Activated T-helper 1 cell treated with anti-CD3 and anti-CD28 coated beads, Interleukin-12 subunit alpha, Interleukin-12 subunit beta, Interleukin-2, Interleukin-4 antibody, amounts not matched to agents 30 ng/mL and 10 ng/mL and 1 ng/mL, durations not matched to agents 14 hours and 24 hours and 36 hours (primary cell): ENCODE measurements at regions not wholly inside any gene's neighbourhood (a gene's known extent, or its start where the extent isn't known, plus 50 kb on each side); places are given as distances from the start of the nearest gene placed in this dataset.
"Not testable (repeated sequence)": the region's sequence is repeated elsewhere in the genome, so short reads cannot be mapped to it uniquely, and the experiment has no call there.

Experiments used
- DNase-seq: peaks from one replicate; pipeline ENCODE4 v3.0.0; 2021; ENCODE audit warnings: low spot score
- H3K27ac Mint-ChIP-seq: one replicate; pipeline ENCODE4 v1.8.0; 2021; ENCODE audit warnings: mild to moderate bottlenecking, mixed read lengths
- H3K27me3 Mint-ChIP-seq: one replicate; pipeline ENCODE4 v1.8.0; 2022; ENCODE audit warnings: mild to moderate bottlenecking, moderate library complexity, mixed read lengths; ENCODE audit not compliant: insufficient read depth
- H3K36me3 Mint-ChIP-seq: one replicate; pipeline ENCODE4 v1.8.0; 2021; ENCODE audit warnings: low read depth, mixed read lengths
- H3K4me1 Mint-ChIP-seq: one replicate; pipeline ENCODE4 v1.8.0; 2021; ENCODE audit warnings: low read depth, mixed read lengths
- H3K4me3 Mint-ChIP-seq: one replicate; pipeline ENCODE4 v1.8.0; 2021; ENCODE audit warnings: mild to moderate bottlenecking, moderate library complexity, mixed read lengths
- H3K9me3 Mint-ChIP-seq: one replicate; pipeline ENCODE4 v1.8.0; 2021; ENCODE audit warnings: mixed read lengths
- intact Hi-C: fragments of 100-400 bp; cut with micrococcal nuclease; formaldehyde crosslinking; loops from one replicate; pipeline ENCODE4 v1.15.1; 2024

DNA sequence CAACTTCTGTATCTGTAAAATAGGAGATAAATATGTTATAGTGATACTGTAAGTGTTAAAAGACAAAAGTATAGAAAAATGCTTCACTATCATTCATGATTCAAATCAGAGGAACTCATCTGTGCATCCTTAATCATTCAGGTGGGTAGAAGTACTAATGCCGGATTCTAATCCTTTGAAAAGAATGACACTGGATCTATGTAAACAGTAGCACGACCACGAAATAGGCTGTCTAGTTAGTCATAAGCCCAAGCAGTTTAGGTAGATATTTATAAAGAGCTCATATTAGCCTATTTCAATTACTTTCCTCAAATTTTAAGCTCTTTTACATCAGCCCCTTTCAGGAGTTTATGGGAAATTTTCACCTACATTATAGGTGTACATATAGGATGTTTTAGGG lies 437.9 kb downstream of the SOX2 start:
- Mint-ChIP-seq H3K4me1 (no peaks in the 10 kb centered on the region), H3K27ac (no peak overlapping the region), H3K4me3 (no peak overlapping the region), H3K36me3 (no peaks in the 10 kb centered on the region), H3K27me3 (no peaks in the 10 kb centered on the region), H3K9me3 (no peaks in the 10 kb centered on the region)
- no peak for DNase-seq
- intact Hi-C loops, result no loop called here

DNA sequence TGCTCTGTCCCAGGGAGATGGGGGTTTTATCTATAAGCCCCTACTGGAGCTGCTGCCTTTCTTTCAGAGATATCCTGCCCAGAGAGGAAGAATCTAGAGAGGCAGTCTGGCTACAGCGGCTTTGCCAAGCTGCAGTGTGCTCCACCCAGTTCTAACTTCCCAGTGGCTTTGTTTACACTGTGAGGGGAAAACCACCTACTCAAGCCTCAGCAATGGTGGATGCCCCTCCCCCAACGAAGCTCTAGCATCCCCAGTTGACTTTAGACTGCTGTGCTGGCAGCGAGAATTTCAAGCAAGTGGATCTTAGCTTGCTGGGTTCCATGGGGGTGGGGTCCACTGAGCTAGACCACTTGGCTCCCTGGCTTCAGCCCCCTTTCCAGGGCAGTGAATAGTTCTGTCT lies 444.6 kb downstream of the SOX2 start:
- DNase-seq, H3K27ac Mint-ChIP-seq, H3K4me1 Mint-ChIP-seq, intact Hi-C loops, H3K27me3 Mint-ChIP-seq, H3K4me3 Mint-ChIP-seq, H3K9me3 Mint-ChIP-seq, H3K36me3 Mint-ChIP-seq: not testable (repeated sequence)

DNA sequence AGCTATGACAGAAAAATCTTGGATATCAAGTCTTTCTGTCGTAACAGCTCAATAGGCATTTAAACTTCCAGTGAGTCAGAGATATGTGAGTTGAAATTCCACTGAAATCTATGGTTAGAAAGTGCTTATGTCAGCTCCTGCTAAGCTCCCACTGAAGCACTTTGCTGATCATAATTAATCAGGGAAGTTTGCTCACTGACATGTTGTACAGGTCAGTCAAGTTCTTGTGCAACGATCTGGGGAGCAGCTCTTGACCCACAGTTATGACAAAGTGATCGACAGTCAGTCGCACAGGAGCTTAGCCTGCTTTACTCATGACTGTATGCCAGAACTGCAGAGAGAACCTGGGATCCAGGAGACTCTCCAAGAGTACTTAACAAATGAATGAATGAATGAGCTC lies 453.5 kb downstream of the SOX2 start:
- intact Hi-C loops, result no loop called here
- Mint-ChIP-seq H3K9me3 (no peaks in the 10 kb centered on the region), H3K27ac (no peak overlapping the region), H3K27me3 (no peaks in the 10 kb centered on the region), H3K36me3 (no peaks in the 10 kb centered on the region), H3K4me1 (no peaks in the 10 kb centered on the region), H3K4me3 (no peak overlapping the region)
- DNase-seq, result no peak

DNA sequence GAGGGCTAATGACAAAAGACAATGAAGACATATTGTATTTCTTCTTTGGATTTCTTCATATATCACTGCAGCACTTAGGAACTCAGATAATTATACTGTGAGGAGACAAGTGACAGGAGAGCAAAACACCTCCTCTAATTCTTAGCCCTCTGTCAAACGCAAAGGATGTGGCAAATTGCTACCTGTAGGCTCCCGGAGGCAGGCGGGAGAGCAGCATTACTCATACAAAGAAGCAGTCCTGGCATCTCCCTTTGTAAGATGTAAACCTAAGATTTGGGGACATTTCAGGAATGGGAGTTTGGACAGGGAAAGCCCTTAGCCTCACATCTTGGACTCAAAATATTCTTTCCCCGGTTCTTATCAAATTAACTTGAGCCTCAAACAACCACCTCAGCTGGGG lies 460.8 kb downstream of the SOX2 start:
- intact Hi-C loops, result no loop called here
- H3K36me3 Mint-ChIP-seq, result no peaks in the 10 kb centered on the region
- H3K9me3 Mint-ChIP-seq, result no peaks in the 10 kb centered on the region
- no peak for DNase-seq
- no peaks in the 10 kb centered on the region for H3K4me1 Mint-ChIP-seq
- H3K27ac Mint-ChIP-seq, result no peak overlapping the region
- H3K27me3 Mint-ChIP-seq, result no peaks in the 10 kb centered on the region
- H3K4me3 Mint-ChIP-seq, result no peak overlapping the region

GRCh38 chr3:182178488-182179200 lies 466.9 kb downstream of the SOX2 start:
- Mint-ChIP-seq H3K27me3 (no peaks in the 10 kb centered on the region), H3K27ac (no peak overlapping the region), H3K4me3 (no peak overlapping the region), H3K36me3 (no peaks in the 10 kb centered on the region), H3K4me1 (no peaks in the 10 kb centered on the region), H3K9me3 (no peaks in the 10 kb centered on the region)
- no peak for DNase-seq
- intact Hi-C loops, result no loop called here

- H3K36me3 Mint-ChIP-seq, result no peaks in the 10 kb centered on the region
- DNase-seq, result no peak
- no peaks in the 10 kb centered on the region for H3K9me3 Mint-ChIP-seq
- H3K4me1 Mint-ChIP-seq, result no peaks in the 10 kb centered on the region
- H3K27ac Mint-ChIP-seq, result no peak overlapping the region
- intact Hi-C loops, result no loop called here
- H3K4me3 Mint-ChIP-seq, result no peak overlapping the region
- no peaks in the 10 kb centered on the region for H3K27me3 Mint-ChIP-seq
These were observed 467.9 kb downstream of the SOX2 start for GRCh38 chr3:182179631-182180030.

DNA sequence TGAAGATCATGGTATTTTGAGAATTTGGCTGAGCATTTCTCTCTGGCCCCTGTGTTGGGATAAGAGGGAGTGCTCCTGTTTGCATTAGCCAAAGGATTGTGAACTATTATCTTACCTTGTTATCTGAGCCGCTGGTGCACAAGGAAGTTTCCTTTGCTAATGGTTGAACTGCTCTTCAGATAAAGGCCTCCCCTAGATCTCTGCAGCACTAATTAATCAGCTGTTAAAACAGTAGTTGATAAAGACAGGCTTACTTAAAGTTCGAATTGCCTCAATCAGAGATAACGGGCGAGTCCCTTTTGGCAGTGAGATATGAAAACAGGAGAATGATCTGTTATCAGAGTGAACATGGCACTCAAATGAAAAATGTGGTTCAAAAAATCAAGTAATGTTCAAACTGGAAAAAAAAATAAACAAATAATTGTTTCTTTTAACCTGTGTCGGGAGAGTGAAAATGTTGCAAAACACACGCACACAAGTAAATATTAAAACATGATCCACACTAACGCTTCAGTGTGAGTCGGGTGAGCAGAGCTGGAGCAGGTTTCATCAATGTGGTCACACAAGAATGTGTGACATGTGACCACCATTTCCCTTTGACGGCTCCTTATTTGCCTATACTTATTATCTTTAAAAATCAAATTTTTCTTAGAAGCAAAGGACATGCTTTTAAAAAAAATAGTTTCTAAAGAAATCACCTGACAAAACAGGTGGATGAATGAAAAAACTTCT lies 469.1 kb downstream of the SOX2 start:
- Mint-ChIP-seq H3K9me3 (no peaks in the 10 kb centered on the region), H3K36me3 (no peaks in the 10 kb centered on the region), H3K4me3 (no peak overlapping the region), H3K27ac (no peak overlapping the region), H3K27me3 (no peaks in the 10 kb centered on the region), H3K4me1 (no peaks in the 10 kb centered on the region)
- DNase-seq, result no peak
- intact Hi-C loops, result no loop called here

GRCh38 chr3:182182531-182182968 lies 470.8 kb downstream of the SOX2 start:
- H3K27ac Mint-ChIP-seq, result no peak overlapping the region
- no peaks in the 10 kb centered on the region for H3K36me3 Mint-ChIP-seq
- no peaks in the 10 kb centered on the region for H3K27me3 Mint-ChIP-seq
- no peaks in the 10 kb centered on the region for H3K4me1 Mint-ChIP-seq
- intact Hi-C loops, result no loop called here
- DNase-seq, result no peak
- H3K9me3 Mint-ChIP-seq, result no peaks in the 10 kb centered on the region
- H3K4me3 Mint-ChIP-seq, result no peak overlapping the region

GRCh38 chr3:182183716-182184430 lies 472.1 kb downstream of the SOX2 start:
- no peaks in the 10 kb centered on the region for H3K36me3 Mint-ChIP-seq
- no peak overlapping the region for H3K27ac Mint-ChIP-seq
- intact Hi-C loops, result no loop called here
- no peaks in the 10 kb centered on the region for H3K9me3 Mint-ChIP-seq
- no peaks in the 10 kb centered on the region for H3K27me3 Mint-ChIP-seq
- no peaks in the 10 kb centered on the region for H3K4me1 Mint-ChIP-seq
- DNase-seq, result no peak
- no peak overlapping the region for H3K4me3 Mint-ChIP-seq

DNA sequence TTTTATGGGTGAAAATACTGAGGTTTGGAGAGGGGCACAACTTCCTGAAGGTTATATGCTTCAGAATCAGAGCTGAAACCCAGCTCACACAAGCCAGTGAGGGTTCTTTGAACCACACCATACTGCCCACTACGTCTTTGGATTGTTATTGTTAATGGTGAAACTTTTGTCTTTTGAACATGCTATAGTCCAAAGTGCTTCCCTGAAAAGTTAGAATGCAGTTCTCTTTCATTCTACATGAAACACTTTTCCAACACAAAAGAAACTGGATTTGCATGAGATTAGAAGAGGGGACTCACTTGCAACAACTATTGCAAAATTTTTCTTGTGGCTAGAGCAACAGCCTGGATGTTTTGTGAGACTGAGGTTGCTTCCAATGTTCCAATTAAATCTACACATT lies 473.6 kb downstream of the SOX2 start:
- intact Hi-C loops, result no loop called here
- H3K36me3 Mint-ChIP-seq, result no peaks in the 10 kb centered on the region

DNA sequence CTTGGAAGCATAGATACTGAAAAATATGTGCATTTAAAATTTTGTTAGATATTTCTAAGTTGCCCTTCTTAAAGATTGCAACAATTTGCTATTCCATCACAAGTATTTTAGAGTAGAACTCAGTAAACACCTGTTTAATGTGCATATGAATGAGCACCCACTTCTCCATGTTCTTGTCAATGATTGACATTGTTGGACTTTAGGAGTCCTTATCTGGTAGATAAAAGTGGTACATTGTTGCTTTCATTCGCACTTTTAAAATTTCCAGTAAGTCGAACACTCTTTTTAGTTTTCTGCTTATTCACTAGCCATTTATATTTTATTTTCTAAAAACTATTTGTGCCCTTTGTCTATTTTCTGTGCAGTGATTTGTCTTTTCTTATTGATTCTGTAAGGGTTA lies 478.3 kb downstream of the SOX2 start:
- no peaks in the 10 kb centered on the region for H3K36me3 Mint-ChIP-seq
- H3K27me3 Mint-ChIP-seq, result no peaks in the 10 kb centered on the region
- no peak overlapping the region for H3K27ac Mint-ChIP-seq
- no peaks in the 10 kb centered on the region for H3K9me3 Mint-ChIP-seq
- no peaks in the 10 kb centered on the region for H3K4me1 Mint-ChIP-seq
- DNase-seq, result no peak
- intact Hi-C loops, result no loop called here
- no peak overlapping the region for H3K4me3 Mint-ChIP-seq

More for the DNA sequence above, 473.6 kb downstream of the SOX2 start:
- H3K27ac Mint-ChIP-seq, result no peak overlapping the region
- no peaks in the 10 kb centered on the region for H3K27me3 Mint-ChIP-seq
- no peaks in the 10 kb centered on the region for H3K4me1 Mint-ChIP-seq
- H3K9me3 Mint-ChIP-seq, result no peaks in the 10 kb centered on the region
- H3K4me3 Mint-ChIP-seq, result no peak overlapping the region
- DNase-seq, result no peak

- intact Hi-C loops, result no loop called here
- no peak overlapping the region for H3K4me3 Mint-ChIP-seq
- H3K27me3 Mint-ChIP-seq, result no peaks in the 10 kb centered on the region
- DNase-seq, result no peak
- H3K36me3 Mint-ChIP-seq, result no peaks in the 10 kb centered on the region
- no peak overlapping the region for H3K27ac Mint-ChIP-seq
- H3K4me1 Mint-ChIP-seq, result no peaks in the 10 kb centered on the region
- no peaks in the 10 kb centered on the region for H3K9me3 Mint-ChIP-seq
These were observed 486.6 kb downstream of the SOX2 start for GRCh38 chr3:182198345-182198744.

GRCh38 chr3:182201456-182202168 lies 489.9 kb downstream of the SOX2 start:
- no peak for DNase-seq
- intact Hi-C loops, result no loop called here
- Mint-ChIP-seq H3K27ac (no peak overlapping the region), H3K4me1 (no peaks in the 10 kb centered on the region), H3K4me3 (no peak overlapping the region), H3K36me3 (no peaks in the 10 kb centered on the region), H3K9me3 (no peaks in the 10 kb centered on the region), H3K27me3 (no peaks in the 10 kb centered on the region)
